SK-N-DZ (cell line): ENCODE measurements at regions not wholly inside any gene's neighbourhood (a gene's known extent, or its start where the extent isn't known, plus 50 kb on each side); places are given as distances from the start of the nearest gene placed in this dataset.

Experiments
- DNase-seq: peaks from one replicate; pipeline ENCODE4 v3.0.0-alpha.2; 2015; ENCODE audit warnings: low spot score

- no peak for DNase-seq
Observed at GRCh38 chr2:53610260-53610659, 157.3 kb upstream of the CHAC2 start.

GRCh38 chr2:53609551-53609950, 158.1 kb upstream of the CHAC2 start:
- DNase-seq = no peak

- no peak for DNase-seq
Observed at GRCh38 chr2:53608293-53608692, 159.3 kb upstream of the CHAC2 start.

- no peak for DNase-seq
Observed at GRCh38 chr2:53600815-53601214, 166.8 kb upstream of the CHAC2 start.

GRCh38 chr2:53586733-53587612, 180.6 kb upstream of the CHAC2 start:
- DNase-seq = peak; percentile 23

GRCh38 chr2:53584986-53585385, 182.6 kb upstream of the CHAC2 start:
- DNase-seq = no peak

- DNase-seq = no peak
Observed at GRCh38 chr2:53583583-53583982, 184.0 kb upstream of the CHAC2 start.

- DNase-seq = no peak
Observed at GRCh38 chr2:53582556-53582955, 185.0 kb upstream of the CHAC2 start.

GRCh38 chr2:53576166-53576565, 191.4 kb upstream of the CHAC2 start:
- DNase-seq = no peak

GRCh38 chr2:53575721-53576124, 191.9 kb upstream of the CHAC2 start:
- no peak for DNase-seq

GRCh38 chr2:53572696-53573095, 194.9 kb upstream of the CHAC2 start:
- DNase-seq = no peak

- DNase-seq = no peak
Observed at GRCh38 chr2:53569957-53570727, 197.5 kb upstream of the CHAC2 start.

GRCh38 chr2:53568469-53568868, 199.1 kb upstream of the CHAC2 start:
- DNase-seq = no peak

GRCh38 chr2:53567073-53567472, 200.5 kb upstream of the CHAC2 start:
- no peak for DNase-seq

GRCh38 chr2:53562407-53562806, 205.2 kb upstream of the CHAC2 start:
- DNase-seq = no peak

- DNase-seq = no peak
Observed at GRCh38 chr2:53561155-53561554, 206.4 kb upstream of the CHAC2 start.

GRCh38 chr2:53559302-53559966, 208.2 kb upstream of the CHAC2 start:
- DNase-seq = no peak

- DNase-seq = no peak
Observed at GRCh38 chr2:53558867-53559266, 208.7 kb upstream of the CHAC2 start.

- DNase-seq = no peak
Observed at GRCh38 chr2:53549497-53549896, 218.1 kb upstream of the CHAC2 start.

- no peak for DNase-seq
Observed at GRCh38 chr2:53545604-53546003, 222.0 kb upstream of the CHAC2 start.

- no peak for DNase-seq
Observed at GRCh38 chr2:53544871-53545558, 222.6 kb upstream of the CHAC2 start.

GRCh38 chr2:53543083-53543482, 224.5 kb upstream of the CHAC2 start:
- no peak for DNase-seq
